KBM-7 (cell line): ENCODE measurements at regions not wholly inside any gene's neighbourhood (a gene's known extent, or its start where the extent isn't known, plus 50 kb on each side); places are given as distances from the start of the nearest gene placed in this dataset.
"Not testable (repeated sequence)": the region's sequence is repeated elsewhere in the genome, so short reads cannot be mapped to it uniquely, and the experiment has no call there.

Experiments
- DNase-seq: peaks from one replicate; pipeline ENCODE4 v3.0.0-alpha.2; 2015
- in situ Hi-C: fragments of 300-500 bp; cut with MboI; formaldehyde crosslinking; loops from 2 replicates; pipeline ENCODE4 v1.14.3; 2020; ENCODE audit warnings: low sequenced_read_pairs, low pct_unique_long_range_greater_than_20kb, mixed read lengths

DNA sequence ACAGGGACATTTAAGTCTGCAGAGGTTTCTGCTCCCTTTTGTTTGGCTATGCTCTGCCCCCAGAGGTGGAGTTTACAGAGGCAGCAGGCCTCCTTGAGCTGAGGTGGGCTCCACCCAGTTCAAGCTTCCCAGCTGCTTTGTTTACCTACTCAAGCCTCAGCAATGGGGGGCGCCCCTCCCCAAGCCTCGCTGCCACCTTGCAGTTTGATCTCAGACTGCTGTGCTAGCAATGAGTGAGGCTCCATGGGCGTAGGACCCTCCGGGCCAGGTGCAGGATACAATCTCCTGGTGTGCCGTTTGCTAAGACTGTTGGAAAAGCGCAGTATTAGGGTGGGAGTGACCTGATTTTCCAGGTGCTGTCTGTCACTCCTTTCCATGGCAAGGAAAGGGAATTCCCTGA, 51.1 kb upstream of the CLVS2 start:
- DNase-seq, in situ Hi-C loops: not testable (repeated sequence)
